HG02840 (cell line): ENCODE measurements at regions not wholly inside any gene's neighbourhood (a gene's known extent, or its start where the extent isn't known, plus 50 kb on each side); places are given as distances from the start of the nearest gene placed in this dataset.

Experiments used
- ATAC-seq: cut with Tn5 transposase; IDR thresholded peaks from one replicate; pipeline ENCODE4 v1.9.1; 2021; ENCODE audit warnings: mild to moderate bottlenecking, moderate library complexity, moderate number of reproducible peaks; ENCODE audit not compliant: unreplicated experiment, low FRiP score

DNA sequence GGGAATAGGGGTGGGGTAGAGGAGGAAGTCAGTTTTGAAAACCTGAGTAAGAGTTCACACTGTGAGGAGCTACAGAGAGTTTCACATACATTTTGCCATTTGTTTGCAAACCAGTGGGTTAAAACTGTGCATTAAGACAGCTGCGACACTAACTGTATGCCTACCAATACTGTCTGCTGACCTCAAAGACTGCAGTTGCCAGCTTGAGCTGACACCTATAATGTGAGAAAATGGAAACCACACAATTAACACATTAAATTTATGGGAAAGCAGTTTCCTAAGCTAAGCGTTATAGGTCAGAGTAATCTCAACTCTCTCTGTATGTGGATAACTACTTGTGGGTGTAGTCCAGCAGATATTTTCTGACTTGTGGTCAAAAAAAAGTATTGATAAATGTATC is 756.6 kb upstream of the GCFC2 start:
- ATAC-seq: no peak

DNA sequence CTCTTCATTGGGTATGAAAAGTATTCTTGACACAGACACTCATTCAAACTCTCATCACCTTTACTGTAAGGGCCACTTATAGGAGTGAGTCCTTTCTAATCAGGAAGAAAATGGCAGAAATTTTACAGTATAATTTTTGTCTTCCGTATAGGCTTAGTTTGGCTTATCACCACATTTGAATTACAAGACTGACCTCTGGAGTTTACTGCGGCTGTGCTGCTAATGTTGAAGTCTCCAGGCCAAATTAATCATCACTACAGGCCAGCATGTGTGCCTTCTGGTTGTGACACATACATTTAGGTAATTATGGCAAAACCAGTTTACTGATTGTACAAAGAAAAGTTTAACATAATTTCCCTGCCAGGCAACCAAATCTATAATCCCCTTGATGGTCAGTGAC is 753.6 kb upstream of the GCFC2 start:
- ATAC-seq: no peak

DNA sequence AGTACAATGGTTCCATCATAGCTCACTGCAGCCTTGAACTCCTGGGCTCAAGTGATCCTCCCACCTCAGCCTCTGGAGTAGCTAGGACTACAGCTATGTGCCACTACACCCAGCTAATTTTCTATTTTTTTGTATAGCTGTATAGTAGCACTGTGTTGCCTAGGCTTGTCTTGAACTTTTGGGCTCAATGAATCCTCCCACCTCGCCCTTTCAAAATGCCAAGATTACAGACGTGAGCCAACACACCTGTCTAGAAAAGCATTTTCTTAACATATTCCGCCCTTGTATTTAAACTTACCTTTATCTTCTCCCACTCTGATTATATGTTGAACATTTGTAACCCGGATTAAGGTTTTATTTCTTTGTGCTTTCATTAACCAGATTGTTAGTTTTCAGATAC is 750.7 kb upstream of the GCFC2 start:
- ATAC-seq: no peak

DNA sequence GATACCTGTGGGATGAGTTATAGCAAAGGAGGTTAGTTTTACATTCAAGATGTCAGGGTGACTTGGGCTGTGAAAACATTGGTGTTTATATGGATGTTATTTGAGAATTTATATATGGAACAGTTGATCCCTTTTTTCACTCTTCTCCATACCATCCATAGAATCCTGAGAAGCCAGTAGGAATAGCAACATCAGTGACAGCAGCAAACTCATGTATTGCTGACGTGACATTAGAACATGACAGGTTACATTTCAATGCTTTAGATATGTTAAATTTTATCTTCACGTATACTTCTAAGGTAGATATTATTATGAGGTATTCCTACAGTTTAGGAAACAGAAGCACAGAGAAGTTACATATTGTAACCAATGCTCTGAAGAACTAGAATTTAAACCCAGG is 745.2 kb upstream of the GCFC2 start:
- no peak for ATAC-seq

DNA sequence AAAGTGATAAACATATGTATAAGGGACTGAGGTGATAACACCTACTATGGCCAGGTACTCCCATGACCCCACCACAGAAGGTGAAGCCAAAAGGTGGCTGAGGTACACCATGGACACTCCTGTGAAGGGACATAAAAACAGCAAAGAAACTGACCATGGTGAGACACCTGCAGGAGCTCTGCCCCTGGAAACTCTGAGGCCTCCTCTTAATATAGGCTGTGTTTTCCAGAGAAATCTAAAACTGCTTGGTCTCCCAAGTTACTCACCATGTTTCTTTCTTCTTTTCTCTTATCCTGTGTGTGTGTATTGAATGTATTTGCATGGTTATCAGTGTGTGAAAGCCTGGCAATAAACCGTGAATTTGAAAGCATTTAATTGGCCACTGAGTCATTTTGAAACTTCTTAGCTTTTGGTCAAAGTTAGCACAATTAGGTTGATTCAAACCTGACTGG is 739.3 kb upstream of the GCFC2 start:
- ATAC-seq: no peak

DNA sequence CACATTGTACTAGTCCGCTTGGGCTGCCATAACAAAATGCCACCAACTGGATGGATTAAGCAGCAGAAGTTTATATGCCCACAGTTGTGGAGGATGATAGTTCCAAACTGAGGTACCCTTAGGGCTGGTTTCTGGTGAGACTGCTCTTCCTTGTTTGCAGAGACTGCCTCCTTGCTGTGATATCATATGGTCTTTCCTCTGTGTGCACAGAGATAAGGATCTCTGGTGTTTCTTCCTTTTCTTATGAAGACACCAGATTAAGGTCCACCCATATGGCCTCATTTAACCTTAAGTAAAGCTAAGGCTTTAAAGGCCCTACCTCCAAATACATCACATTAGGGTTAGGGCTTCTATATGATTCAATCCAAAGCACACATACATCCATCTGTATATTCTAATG is 738.2 kb upstream of the GCFC2 start:
- ATAC-seq: no peak

DNA sequence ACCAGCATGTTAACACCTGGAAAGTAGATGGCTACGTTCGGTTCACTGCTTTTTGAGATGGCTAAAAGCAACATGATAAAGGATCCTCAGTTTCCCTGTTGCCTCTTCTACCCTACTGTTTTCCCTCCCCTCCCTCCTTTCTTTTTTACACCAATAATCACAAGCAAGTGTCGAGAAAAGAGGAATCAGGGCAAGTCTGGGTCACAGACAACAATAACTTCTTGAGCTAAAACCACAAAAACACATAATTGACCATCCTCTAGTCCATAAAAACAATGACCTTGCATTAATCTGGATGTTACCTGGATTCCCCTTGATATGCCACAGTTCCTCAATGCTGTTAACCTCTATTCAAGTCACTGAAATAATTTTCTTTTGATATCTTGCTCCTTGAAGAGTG is 736.6 kb upstream of the GCFC2 start:
- ATAC-seq: no peak

DNA sequence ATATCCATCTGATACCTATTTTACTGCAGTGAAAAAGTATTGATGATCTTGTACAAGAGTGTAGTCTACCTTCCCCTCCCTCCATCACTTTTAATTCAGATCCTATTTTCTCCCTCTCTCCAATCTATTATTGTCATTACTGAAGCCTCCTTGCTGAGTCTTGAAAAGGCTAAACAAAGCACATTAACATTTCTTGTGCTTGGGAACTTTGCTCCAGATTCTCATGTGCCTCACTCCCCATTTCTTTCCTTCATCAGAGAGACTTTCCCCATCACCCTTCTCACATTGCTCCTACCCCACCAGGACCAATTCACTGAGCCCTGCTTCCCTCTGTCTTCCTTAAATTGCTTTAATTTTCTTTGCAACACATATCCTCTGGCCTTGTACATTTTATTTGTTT is 736.2 kb upstream of the GCFC2 start:
- ATAC-seq: no peak

DNA sequence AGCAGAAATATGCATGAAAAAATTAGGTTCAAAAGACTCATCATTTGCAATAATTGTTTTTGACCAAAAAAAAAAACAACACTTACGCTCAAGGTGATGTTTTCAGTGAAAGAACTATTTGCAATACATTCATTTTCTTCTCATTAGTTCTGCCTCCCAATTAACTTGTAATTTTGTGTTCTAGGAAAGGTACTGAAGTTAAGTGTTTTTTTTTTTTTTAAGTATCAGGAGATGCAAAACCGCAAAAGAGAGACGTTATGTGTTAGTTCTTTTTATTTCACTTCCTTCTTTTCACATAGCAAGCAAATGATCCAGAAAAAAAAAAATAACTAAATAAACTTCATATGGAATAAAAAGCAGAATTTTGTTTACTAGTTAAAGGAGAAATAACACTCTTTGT is 735.2 kb upstream of the GCFC2 start:
- no peak for ATAC-seq

DNA sequence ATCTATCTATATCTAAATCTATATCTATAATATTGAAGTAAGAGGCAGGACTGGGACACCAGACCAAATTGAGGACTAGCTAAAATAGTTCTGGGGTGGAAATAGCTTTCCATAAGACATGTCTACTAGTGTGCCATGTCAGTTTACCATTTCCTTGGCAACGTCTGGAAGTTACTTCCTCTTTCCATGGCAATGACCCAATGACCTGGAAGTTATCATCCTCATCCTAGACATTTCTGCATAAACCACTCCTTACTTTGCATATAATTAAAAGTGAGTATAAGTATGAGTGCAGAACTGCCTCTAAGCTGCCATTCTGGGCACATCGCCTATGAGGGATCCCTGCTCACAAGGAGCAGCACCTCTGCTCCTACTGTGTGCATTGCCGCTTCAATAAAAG is 734.0 kb upstream of the GCFC2 start:
- ATAC-seq: no peak

DNA sequence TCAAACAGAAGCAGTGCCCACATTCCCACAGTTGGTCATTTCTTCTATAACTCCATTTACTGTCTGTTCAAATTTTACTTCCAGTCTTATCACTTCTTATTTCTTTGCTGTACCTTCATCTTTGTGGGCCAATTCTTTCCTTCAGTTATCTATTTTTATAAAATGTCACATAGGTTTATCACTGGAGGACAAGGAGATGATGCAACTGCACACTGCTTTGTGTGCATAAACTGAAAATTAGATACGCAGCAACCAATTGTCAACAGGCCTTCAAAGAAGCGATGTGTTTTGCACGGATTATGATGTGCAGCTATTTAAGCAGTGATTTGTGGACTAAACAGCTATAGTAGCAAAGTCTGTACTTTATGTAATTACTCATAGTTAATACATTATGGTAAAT is 726.8 kb upstream of the GCFC2 start:
- no peak for ATAC-seq

DNA sequence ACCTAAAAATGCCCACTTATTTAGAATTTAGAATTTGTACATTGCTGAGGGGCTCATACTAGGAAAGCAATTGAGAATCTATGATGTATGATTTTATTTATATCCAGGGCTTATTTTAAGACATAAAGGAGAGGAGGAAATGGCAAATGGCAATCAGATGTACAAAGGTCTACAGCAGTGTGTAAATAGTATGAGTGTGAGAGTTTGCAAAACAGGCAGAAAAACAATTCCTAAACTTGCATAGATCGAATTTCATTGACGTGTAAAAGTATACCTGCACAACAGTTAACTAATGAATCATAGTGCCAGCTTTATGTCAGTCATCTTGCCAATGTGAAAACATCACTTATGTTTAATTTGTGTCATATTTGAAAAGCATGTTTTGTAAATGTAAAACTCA is 718.7 kb upstream of the GCFC2 start:
- no peak for ATAC-seq

DNA sequence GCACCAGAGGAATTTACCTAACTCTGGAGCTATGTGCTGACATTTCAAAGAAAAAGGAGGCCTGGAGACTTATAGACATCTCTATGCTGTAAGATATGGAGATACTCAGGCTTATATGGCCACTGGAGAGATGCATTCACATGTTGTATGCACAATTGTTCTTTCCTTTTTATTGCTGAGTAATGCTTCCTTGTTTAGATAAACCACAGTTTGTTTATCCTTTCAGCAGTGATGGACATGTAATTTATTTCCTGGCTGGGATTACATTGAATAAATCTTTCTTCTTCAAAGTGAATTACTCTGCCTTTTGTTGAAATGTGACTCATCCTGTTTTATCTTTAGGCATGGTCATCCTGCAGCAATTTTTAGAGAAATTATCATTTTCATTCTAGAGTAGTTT is 716.7 kb upstream of the GCFC2 start:
- ATAC-seq: no peak

DNA sequence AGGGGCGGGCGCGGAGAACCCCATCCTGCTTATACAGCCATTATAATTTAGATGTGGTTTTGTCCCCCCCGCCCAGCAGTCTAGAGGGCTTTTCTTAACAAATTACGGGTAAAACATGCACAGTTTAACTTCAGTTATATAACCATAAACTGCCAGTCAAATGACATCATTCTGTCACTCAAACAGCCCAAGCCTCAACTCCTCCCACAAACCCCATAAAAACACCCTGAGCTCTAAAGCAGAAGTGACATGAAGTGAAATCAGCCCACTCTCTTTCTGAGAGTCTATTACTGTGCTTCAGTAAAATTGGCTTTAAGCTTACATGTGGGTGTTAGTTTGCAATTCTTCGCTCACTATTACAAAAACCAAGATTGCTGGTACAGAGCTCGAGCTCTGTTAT is 705.1 kb upstream of the GCFC2 start:
- ATAC-seq: no peak

DNA sequence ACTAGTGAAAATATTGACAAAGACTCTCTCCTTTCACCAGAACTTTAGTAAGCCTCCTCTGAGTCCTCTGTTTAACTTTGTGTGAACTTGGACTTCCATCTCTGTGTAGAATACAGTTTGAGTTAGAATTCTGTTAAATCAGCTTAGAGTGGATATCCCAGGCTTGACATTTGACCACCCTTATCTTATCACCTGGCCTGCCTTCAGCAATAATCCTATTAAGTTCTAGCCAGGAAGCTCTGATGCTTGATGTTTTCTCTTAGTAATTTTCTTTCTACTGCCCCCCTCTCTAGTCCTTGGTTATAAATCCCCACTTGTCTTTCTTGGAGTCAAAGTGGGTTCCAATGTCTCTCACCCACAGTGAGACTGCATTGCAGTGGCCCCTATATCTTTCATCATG is 702.7 kb upstream of the GCFC2 start:
- no peak for ATAC-seq

DNA sequence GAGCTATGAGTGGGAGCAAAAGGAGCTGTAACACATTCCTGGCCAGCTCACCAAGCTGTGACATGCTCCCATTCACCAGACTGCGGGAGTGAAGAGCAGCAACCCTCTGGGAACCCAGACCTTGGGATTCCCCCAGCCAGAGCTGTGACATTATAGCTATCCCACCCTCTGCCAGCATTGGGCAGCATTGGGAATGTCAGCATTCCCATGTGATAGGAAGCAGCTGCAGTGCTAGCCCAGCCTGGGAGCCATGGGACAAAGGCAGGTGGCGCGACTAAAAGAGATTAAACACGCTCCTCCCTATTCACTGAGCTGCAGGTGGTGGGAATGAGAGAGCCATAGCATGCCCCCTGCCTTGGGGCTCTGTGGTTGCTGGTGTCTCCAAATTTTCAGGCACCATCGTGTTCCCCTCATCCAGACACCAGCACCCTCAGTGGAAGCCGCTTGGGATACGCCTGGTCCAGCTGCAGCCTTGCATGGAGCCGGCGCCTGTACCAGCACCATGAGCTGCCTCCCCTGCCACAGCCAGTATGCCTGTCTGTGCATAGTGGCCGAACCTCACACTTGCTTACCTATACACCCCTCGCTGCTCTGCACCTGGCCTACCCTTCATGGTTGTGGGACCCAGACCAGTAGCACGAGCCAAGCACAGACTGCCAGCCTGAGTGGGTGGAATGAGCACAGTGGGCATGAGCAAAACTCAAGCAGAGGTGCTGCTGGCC is 695.6 kb upstream of the GCFC2 start:
- no peak for ATAC-seq

DNA sequence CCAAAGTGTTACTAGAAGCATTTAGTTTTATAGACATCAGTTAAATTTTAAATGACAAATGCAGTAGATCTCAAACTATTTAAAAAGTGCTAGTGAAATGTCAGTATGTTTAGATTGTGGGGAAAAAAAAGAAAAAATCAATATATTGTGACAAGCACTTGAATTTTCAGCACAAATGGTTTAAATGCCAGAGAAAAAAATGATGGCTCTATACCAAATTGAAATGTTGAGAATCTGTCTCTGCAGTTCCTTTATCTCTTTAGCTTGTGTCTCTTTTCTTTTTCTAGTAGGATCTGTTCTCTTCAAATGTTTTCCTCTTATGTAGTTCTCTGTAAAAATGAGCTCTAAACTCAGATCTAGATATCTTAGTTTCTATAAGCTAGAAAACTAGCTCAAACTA is 682.6 kb upstream of the GCFC2 start:
- no peak for ATAC-seq

DNA sequence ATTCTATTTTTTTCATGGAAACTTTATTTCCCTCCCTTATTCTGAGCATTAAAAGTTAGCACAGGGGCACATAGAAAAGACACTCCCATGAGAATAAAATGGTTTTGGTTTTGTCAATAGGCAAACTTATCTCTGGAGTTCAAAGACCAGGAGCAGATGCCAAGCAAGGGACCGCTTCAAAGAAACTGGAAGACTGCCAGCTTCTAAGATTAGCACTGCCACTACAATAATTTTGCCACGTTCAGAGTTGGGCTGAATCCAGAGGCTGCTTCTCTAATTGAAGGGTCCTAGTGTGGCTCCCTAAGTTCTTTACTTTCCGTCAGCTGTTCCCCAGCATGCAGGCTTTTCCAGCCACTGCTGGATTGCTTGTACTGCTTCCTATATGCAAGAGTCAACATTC is 681.0 kb upstream of the GCFC2 start:
- no peak for ATAC-seq

DNA sequence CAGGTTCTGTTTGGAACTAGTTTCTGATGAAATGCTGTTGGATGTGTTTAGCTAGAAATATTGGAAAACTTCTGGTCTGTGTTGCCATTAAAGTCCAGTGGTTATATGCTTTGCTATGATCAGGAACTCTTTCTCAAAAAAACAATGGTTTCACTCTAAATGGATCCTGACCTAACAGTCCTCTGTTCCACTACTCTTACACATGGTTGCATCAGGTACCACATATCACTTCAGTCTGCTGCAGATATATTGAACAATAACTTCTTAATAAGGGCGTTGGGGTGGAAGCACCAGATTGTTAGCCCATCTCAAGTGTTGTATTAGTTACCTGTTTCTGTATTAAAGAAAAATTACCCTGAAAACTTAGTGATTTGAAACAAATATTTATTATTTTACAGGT is 676.6 kb upstream of the GCFC2 start:
- ATAC-seq: no peak

DNA sequence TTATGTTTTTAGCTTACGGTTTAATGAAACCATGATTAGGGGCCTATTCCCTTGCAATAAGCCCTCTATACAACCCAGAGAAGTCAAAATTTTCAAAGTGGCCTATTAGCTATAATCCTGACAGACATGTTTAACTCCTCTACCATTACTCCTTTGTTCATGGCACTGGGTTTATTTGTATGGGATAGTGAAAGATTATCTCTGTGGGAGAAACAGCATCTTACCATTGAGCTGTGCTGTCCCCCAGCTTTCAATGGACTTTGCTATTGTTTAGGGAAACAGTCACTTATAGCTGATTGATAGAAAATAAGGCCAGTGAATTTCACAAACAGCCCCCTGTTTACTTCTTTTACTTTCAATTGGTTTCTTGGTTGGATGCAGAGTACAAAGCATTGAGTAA is 675.2 kb upstream of the GCFC2 start:
- no peak for ATAC-seq

DNA sequence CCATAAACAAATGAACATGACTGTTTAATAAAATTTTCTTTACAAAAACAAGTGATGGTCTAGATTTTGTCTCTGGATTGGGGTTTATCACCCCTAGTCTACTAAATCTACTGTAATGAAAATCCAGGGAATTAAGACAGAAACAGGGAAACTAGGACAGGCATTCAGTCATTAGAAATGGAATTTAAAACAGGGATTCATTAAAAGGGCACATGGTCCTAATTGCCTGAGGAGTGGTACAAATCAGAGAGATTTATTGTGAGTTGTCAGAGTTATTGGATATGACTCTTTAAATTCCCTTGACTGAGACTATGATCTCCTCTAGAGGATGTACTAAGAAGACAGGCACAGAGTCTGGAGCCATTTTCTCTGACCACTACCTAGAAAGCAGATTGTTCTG is 670.9 kb upstream of the GCFC2 start:
- ATAC-seq: no peak

DNA sequence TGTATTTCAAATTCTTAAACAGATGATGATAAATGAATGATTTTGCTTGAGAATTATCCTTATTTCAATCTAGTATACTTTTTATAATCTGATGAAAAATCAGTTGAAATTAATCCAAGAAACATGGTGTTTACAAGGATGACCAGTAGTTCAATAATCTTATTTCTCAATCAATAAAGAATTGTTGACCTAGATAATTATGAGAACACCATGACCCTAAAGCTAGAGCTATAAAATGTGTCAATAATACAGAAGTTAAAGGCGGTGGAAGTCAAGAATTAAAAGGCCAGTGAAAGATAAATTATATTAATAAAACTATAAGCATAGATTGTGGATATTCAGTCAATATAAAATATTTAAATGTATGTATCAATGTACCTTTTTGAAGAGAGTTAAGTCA is 667.4 kb upstream of the GCFC2 start:
- ATAC-seq: no peak

DNA sequence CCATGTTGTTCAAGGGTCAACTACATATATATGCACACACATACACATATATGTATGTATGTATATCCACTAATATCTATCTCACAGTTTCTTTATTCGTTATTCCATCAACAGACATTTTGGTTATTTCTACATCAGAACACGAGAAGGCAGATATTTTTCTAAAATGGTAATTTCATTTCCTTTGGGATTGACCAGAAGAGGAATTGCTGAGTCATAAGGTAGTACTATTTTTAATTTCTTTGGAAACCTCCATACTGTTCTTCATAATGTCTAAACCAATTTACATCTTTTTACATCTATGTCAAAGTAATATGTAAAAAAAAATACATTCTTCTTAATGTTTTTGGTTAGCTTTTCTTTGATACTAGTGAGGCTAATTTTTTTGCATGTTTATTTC is 630.7 kb upstream of the GCFC2 start:
- ATAC-seq: no peak
